Dermis blood vessel endothelial cell (primary cell): ENCODE measurements at regions not wholly inside any gene's neighbourhood (a gene's known extent, or its start where the extent isn't known, plus 50 kb on each side); places are given as distances from the start of the nearest gene placed in this dataset.
"Not testable (repeated sequence)": the region's sequence is repeated elsewhere in the genome, so short reads cannot be mapped to it uniquely, and the experiment has no call there.

Source experiments
- DNase-seq: peaks from one replicate; pipeline ENCODE4 v3.0.0; 2010

DNA sequence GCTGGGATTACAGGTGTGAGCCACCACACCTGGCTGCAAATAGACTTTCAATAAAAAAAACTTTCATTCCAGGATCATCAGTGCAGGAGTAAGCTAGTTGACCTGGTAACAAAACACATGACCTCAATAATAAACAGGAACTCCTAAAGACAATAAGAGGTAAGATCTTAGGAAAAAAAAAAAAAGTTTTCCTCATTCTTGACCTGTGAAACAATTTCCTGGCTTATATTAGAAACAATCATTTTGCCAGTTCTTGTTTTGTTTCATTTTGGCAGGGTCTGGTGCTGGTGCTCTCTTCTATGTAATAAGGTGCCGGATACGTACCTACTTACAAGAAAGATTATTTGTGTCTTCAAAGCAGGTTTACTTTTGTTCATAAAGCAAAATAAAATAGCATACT lies 90.6 kb upstream of the AMN1 start:
- peak; percentile 87 for DNase-seq

DNA sequence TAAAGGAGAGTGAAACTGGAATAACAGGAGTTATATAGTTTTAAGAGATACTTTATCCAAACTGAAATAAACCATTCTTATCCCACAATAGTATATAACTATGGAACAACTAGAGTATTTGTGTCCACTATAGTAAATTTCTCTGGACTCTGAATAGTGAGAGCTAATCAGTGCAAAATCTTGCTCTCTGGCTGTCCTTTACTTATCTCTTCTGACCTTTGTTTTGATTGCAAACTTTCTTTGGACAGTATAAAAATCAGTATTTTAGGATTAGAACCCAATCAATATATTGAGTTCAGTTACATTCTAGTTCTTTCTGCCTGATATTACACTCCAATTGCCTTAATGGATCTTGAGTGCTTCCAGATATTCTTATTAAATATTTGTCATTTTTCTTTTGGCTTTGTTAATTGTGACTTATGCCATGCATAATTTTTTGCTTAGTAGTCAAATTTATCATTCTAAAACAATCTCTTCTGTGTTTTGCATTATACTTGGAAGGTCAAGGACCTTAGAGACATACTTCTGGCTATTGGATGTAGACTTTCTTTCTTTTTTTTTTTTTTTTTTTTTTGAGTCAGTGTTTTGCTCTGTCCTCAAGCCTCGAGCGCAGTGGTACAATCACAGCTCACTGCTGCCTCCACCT lies 89.9 kb upstream of the AMN1 start:
- no peak for DNase-seq

GRCh38 chr12:31817120-31817519 lies 88.3 kb upstream of the AMN1 start:
- no peak for DNase-seq

DNA sequence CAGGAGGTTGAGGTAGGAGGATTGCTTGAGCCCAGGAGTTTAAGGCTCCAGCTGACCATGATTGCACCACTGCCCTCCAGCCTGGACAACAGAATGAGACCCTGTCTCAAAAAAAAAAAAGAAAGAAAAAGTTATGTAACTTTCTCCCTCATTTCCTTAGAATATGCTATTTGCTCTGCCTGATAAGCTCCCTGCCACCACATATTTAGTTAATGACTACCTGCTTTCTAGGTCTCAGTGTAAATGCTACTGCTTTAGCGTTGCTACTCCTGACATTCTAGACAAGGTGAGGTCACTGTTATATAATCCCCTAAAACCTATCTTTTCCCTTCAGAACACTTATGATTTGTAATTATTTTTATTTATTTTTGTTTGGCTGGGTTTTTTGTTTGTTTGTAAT lies 86.3 kb upstream of the AMN1 start:
- no peak for DNase-seq

DNA sequence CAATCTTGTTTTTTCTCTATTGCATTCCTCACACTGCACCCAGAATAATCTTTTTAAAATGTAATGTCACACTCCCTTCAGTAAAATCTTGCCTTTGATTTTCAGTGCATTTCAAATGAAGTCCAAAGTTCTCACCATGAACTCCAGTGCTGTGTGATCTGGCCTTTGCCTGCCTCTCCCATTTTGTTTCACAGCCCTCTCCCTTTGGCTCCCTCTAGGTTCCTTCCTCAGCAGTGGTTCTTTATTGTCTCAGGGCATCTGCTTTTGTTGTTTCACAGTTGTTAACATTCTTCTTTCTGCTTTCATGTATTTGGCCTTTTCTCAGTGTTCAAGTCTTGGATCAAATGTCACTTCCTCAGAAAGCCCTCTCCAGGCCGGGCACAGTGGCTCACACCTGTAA lies 84.5 kb upstream of the AMN1 start:
- peak; percentile 47 for DNase-seq

DNA sequence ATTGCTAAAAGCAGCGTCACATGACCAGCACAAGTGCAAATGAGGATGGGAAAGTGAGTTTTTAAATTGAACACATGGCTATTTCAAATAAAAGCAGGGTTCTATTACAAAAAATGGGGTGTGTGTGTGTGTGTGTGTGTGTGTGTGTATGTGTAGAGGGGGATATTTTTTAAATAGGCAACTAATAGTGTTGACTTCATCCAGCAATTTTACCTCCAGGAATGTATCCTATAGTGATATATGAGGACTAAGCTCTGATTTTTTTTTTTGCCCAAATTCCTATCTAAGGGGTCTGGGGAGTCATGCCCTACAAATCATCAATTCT lies 78.9 kb upstream of the AMN1 start:
- no peak for DNase-seq

GRCh38 chr12:31807081-31807772 lies 78.4 kb upstream of the AMN1 start:
- not testable (repeated sequence) for DNase-seq

GRCh38 chr12:31805681-31806080 lies 76.9 kb upstream of the AMN1 start:
- not testable (repeated sequence) for DNase-seq

DNA sequence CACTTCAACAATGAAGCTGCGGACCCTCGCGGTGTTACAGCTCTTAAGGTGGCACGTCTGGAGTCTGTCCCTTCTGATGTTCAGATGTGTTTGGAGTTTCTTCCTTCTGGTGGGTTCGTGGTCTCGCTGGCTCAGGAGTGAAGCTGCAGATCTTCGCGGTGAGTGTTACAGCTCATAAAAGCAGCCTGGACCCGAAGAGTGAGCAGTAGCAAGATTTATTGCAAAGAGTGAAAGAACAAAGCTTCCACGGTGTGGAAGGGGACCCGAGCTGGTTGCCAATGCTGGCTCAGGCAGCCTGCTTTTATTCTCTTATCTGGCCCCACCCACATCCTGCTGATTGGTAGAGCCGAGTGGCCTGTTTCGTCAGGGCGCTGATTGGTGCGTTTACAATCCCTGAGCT lies 75.9 kb upstream of the AMN1 start:
- not testable (repeated sequence) for DNase-seq

GRCh38 chr12:31804185-31804504 lies 75.3 kb upstream of the AMN1 start:
- DNase-seq: no peak

GRCh38 chr12:31803306-31804184 lies 74.7 kb upstream of the AMN1 start:
- DNase-seq: no peak

DNA sequence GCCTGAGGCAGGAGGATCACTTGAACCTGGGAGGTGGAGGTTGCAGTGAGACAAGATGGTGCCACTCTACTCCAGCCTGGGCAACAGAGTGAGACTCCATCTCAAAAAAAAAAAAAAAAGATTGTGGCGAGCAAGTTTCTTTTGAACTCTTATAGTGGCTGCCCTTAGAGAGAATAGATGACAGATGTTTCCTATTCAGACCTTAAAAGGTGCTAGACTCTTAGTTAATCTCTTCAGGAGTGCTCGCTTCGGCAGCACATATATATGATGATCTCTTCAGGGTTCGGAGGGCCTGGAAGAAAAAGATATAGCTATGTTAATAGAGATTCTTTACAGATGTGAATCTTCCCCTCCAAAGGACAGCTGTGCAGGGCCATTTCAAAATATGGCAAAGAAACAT lies 73.1 kb upstream of the AMN1 start:
- no peak for DNase-seq

DNA sequence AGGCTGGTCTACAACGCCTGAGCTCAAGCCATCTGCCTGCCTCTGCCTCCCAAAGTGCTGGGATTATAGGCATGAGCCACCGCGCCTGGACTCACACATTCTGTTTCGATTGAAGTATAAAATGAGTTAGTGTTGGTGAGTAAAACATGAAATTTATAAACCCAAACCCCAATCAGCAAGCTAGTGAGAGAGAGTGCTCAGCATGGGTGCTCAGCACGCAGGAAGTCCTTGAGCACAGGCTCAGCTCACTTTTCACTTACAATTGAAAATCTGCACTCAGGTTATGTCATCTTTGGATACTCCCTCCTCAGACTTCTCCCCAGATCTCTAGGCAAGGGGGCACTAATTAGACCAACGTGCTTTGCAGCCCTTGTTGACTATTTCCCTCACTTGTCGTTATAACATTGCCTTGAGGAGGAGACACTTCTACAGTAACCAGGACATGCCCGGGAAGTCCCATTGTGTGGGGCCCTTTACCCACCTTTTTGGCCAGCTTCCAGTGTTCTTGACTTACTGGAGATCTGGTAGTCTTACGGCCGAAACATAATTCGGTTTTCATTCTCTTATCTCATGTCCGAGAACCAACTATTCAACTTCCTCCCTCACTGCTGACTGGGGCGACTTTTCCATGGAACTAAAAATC lies 68.5 kb upstream of the AMN1 start:
- no peak for DNase-seq

DNA sequence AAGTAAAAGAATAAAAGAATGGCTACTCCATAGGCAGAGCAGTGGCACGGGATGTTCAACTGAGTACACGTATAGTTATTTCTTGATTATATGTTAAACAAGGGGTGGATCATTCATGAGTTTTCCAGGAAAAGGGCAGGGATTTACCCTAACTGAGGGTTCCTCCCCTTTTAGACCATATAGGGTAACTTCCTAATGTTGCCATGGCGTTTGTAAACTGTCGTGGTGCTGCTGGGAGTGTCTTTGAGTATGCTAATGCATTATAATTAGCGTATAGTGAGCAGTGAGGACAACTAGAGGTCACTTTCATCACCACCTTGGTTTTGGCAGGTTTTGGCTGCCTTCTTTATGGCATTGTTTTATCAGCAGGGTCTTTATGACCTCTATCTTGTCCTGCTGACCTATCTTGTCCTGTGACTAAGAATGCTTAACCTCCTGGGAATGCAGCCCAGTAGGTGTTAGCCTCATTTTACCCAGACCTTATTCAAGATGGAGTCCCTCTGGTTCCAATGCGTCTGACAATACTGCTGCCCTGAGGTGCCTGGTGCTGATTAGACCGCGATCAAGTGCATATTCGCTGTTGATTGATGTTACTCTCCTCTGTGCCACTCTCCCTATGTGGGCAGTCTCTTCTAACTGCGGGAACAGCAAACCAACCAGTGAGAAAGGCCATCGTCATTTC lies 67.6 kb upstream of the AMN1 start:
- DNase-seq: no peak

GRCh38 chr12:31794745-31795144 lies 65.9 kb upstream of the AMN1 start:
- DNase-seq: no peak

GRCh38 chr12:31791265-31791664 lies 62.4 kb upstream of the AMN1 start:
- DNase-seq: not testable (repeated sequence)

- no peak for DNase-seq
Measured at GRCh38 chr12:31790759-31791158, 61.9 kb upstream of the AMN1 start.

GRCh38 chr12:31785318-31785717 lies 56.5 kb upstream of the AMN1 start:
- no peak for DNase-seq

DNA sequence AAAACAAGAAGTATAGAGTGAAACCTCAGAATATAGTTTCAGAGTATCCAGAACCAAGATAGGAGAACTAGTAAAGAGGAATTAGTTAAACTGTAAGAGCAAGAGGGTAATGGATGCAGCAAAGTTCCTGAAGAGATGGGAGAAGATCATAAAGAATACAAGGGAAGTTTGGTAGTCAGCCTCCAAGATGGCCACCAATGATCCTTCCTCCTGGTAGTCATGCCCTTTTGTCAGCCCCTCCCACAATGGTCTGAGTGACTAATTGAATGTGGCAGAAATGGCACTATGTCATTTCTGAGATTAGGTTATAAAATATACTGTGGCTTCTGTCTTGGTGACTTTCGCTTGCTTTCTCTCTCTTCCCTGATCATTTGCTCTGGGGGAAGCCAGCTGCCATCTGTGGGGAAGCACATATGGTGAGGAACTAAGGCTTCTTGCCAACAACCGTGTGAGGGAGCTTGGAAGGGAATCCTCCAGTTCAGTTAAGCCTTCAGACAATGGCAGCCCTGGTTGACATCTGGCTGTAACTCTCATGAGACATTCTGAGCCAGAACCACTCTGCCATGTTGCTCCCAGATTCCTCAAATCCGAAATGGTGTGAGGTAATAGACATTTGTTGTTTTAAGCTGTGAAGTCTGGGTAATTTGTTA lies 55.3 kb upstream of the AMN1 start:
- DNase-seq: no peak

- DNase-seq: no peak
Measured at GRCh38 chr12:31783556-31783955, 54.7 kb upstream of the AMN1 start.

DNA sequence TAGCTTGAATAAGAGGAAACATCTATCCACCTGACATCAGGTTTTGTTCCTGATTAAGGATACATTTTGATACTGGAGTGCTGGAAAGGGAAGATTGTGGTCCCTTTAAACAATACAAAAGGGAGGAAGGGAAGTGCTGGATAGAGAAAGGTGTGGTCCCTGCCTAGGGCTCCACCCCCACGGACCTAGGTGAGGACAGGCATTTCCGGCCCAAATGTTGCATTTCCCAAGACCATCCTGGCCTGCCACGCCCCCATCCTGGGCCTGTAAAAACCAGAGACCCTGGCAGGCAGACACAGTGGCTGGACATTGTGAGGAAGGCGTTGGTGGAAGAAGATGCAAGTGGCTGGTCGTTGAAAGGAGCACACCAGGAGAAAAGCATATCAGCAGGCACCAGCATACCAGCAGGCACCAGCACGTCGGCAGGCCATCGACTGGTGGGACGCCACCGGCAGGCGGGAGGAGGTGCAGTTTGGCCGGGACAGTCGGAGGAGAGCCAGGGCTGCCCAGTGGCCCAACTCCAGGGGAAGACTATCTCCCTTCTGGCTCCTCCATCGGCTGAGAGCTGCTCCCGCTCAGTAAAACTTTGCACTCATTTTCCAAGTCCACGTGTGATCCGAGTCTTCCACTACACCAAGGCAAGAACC lies 53.2 kb upstream of the AMN1 start:
- DNase-seq: no peak

DNA sequence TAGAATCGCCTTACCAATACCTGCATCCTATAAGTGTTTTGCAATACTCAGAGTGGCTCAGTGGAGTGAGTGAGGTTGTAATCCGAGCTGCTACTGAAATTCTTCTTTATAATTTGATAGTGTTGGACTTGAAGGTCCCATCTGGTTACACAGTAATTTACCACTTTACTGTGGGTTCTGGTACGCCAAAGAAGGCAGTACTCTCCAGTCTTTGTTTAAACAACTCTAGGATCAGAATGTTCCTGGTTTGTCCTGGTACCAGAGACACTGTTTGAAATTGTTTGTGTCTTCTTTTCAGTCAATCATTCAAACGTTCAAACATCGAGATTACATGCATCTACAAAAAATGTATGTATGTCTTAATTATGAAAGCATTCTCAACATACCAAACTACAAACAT lies 51.3 kb upstream of the AMN1 start:
- no peak for DNase-seq
